HG03064 (cell line): ENCODE measurements at regions not wholly inside any gene's neighbourhood (a gene's known extent, or its start where the extent isn't known, plus 50 kb on each side); places are given as distances from the start of the nearest gene placed in this dataset.

ENCODE experiments used
- ATAC-seq: cut with Tn5 transposase; IDR thresholded peaks from one replicate; pipeline ENCODE4 v1.9.1; 2021; ENCODE audit warnings: low read depth; ENCODE audit not compliant: unreplicated experiment

- no peak for ATAC-seq
Observed at GRCh38 chr5:15266841-15267240, 233.1 kb upstream of the FBXL7 start.

DNA sequence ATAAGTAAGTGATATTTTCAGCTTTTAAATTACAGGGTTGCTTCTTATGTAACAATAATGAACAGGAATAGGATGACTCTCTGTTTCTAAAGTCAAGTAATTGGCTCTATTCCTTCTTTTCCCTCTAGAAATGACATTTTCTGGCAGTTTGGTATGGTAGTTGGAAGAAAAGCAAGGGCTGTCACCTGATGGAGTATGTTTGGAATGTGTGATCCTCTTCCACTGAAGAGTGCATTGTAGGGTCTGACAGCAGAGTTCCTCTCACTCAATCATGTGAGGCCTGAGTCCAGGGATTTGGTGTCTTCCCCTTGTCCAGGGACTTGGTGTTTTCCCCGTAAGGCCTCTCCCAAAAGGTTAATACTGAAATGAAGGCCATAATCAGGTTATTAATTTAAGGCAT is 233.8 kb upstream of the FBXL7 start:
- no peak for ATAC-seq

DNA sequence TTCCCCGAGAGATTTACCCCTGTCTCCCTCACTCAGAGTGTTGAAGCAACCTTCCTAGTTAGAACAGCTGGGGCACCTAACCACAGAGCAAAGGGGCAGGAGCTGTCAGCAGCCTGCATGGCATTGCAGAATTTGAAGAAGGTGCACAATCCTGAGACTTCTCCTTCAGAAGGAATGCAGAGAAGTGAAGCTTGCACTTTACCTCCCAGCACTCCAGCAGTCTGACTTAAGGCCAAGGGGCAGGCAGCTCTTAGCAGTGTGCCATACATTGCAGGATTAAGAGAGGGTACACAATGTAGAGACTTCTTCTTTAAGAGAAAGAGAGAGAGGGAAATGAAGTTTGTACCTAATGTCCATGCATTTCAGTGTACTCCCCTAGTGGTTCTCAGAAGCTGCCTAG is 236.0 kb upstream of the FBXL7 start:
- no peak for ATAC-seq

- ATAC-seq = no peak
Observed at GRCh38 chr5:15263406-15263805, 236.6 kb upstream of the FBXL7 start.

DNA sequence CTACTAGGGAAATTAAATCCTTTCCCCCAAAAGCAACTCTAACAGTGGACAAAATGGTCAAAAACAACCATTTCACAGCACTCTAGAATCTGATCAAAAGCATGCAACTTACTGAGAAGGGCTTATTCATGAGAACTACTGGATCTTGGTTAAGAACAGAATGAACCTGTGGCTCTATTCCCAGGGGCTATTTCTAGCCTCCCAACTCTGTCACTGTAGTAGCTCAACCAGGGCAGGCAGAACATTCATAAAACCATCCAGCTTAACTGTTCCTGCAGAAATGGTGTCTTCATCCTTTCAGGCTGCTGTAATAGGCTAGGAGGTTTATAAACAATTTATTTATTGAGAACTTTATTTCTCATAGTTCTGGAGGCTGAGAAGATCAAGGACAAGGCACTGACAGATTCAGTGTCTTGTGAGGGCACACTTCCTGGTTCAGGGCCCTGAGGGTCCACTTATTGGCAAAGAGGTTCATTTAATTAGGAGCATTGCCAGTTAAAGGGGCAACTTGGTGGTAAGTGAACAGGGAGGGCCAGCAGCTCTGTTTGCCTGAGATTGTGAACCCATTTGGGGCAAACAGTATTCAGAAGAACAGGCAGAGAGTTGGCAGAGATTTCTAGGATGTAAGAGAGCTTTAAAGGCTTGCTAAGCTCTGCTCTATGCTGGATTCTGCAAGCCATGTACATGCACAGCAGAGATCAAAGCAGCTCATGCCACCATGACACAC is 238.5 kb upstream of the FBXL7 start:
- ATAC-seq = no peak

DNA sequence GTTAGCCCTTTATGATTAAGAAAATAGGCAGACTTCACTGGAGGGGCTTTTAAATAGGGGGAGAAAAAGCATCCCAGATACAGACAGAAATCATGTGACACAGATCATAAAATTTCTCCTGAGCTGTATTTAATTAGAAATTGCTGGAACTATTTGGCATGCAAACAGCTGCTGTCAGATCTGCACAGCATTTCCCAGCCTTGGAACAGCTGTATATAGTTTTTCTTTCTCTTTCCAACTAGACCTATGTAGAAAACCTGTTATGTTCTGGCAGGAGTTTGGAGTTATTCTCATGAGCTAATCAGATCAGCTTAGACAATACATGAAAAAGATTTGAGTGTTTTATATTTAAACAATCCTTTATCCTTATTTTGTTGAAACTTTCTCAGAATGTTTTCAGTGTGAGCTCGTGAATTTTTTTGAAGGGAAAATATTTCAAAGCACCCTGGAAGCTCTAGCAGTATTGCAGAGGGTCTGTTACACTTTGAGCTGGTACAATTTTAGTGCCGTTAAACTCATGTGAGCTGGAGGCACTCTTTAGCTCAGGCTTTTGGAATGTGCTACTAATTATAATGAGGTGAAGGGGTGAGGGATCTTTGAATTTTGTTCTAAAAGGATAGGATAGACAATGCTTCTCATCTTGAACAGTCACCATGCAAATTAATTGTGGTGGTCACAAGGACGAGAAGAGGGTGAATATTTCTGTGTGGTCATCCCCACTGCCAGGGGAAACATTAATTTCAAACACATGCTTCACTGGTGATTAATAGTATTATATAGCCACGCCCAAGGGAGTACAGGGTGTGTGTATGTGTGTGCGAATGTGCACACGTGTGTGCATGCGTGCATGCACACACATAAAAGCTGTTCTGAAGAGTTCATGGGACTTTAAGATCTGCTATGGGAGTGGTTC is 239.4 kb upstream of the FBXL7 start:
- no peak for ATAC-seq

DNA sequence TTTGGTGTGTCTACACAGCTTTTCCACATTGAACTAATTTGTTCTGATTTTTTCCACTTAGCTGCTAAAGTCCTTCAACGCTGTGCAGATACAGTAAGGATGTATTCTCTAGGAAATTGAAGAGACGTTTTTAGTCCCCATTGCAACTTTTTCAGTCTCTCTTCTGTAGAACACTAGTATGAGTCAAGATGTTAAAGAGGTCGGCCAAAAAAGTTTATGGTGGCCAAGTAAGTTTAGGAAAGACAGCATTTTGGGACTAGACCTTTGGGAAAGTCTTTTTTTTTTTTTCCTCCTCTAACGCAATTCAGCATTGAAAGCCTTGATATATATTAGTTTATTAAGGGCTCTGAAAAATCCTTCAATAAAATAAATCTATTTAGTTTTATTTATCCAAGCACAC is 243.5 kb upstream of the FBXL7 start:
- ATAC-seq = no peak

GRCh38 chr5:15255576-15255975 is 244.4 kb upstream of the FBXL7 start:
- no peak for ATAC-seq

DNA sequence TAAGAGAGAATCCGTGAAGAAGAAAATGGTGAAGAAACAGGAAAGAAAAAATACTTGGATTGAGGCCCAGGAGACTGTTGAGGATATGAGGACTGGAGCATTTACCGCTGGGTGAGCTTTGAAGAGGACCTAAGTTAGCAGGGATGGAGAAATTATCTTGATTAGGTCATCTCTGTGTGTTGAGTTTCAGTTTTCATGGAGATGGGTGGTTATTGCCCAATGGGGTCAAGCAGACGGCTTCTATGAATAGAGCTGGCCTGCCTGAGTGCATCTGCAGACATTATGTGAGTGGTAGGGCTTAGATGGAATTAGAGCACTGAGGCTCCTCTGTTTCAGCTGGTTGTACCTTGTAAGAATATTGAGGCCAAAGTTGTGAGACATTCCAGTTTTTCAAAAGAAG is 245.4 kb upstream of the FBXL7 start:
- ATAC-seq = no peak

GRCh38 chr5:15252331-15252730 is 247.6 kb upstream of the FBXL7 start:
- no peak for ATAC-seq

- no peak for ATAC-seq
Observed at GRCh38 chr5:15249152-15249551, 250.8 kb upstream of the FBXL7 start.

GRCh38 chr5:15248731-15249130 is 251.2 kb upstream of the FBXL7 start:
- ATAC-seq = no peak

DNA sequence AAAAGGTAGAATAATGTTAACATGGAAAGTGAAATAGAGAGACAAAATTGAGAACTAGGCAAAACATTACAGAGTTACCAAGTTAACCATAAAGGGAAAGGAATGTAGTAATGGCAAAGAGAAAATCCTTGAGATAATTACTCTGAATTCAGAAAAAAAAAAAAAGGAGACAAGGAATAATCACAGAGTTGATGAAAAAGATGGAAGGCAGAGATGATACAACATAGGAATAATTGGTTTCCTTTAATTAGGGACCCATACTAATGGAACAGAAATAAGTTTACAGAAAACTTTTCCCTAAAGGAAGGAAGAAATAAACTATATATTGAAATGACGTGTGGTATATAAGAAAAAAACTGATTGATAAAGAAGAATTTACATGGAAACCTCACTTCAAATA is 254.1 kb upstream of the FBXL7 start:
- ATAC-seq = no peak

DNA sequence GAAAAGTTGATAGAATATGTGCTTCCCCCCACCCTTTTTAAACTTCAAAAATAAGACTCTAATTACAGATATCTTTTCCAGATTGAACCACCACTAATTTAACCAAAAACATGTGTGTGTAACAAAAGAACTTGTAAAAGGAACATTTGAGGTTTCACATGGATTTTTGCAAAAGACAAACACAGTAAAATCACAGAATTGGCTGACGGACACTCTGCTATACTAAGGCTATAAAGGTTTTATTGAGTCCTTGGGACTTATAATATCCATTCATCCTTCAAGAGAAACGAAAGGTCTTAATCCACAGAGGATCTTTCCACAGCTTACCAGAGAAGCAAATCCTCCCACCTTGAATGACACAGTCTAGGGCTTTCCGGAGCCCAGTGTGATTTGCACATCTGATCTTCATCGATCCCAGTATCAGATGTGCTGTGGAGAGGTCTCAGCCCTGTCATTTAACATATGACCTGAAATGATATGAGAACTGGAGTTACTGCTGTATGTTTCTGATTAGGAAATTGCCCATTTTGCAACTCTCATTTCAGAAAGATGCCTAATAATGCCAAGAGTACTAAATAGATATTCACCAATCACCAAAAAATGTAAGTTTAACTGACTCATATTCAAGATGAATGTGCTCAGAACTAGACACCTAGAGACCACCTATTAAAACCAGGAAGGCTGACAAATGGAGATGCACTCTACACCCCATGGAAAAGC is 256.5 kb upstream of the FBXL7 start:
- ATAC-seq = no peak

DNA sequence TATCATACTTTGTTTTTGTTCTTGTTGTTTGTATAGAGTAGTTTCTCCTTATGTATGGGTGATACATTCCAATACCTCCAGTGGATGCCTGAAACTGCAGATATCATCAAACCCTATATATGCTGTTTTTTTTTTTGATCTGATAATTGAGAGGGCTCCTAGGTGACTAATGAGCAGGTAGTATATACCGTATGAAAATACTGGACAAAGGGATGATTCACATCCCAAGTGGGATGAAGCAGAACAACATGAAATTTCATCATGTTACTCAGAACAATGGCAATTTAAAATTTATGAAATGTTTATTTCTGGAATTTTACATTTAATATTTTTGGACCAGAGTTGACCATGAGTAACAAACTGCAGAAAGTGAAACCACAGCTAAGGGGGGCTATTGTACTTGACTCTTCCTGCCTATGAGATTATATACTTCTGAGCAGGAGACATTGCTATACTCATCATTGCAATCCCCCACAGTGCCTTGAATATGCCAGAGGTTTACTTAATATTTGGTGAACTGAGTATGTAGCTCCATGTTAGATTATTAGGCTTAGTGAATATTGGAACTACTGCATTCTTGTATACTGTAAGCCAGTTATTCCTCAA is 258.7 kb upstream of the FBXL7 start:
- no peak for ATAC-seq

DNA sequence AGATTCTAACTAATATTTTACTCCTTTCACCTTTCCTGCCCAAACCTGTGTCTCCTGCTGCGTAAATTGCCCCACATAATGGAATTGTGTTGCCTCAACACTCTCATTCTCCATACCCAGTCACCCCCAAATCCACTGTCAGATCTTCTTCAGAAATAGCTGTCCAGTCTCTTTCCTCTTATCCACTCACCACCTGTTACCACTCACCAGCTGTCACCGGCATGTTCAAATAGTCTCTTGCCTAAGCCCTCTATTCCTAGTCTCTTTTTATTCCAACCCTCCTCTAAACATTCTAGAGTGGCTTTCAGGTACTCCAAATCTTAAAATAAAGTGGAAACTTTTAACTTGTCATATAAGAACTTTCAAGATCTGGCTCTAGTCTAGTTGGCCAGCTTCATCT is 262.0 kb upstream of the FBXL7 start:
- ATAC-seq = no peak

DNA sequence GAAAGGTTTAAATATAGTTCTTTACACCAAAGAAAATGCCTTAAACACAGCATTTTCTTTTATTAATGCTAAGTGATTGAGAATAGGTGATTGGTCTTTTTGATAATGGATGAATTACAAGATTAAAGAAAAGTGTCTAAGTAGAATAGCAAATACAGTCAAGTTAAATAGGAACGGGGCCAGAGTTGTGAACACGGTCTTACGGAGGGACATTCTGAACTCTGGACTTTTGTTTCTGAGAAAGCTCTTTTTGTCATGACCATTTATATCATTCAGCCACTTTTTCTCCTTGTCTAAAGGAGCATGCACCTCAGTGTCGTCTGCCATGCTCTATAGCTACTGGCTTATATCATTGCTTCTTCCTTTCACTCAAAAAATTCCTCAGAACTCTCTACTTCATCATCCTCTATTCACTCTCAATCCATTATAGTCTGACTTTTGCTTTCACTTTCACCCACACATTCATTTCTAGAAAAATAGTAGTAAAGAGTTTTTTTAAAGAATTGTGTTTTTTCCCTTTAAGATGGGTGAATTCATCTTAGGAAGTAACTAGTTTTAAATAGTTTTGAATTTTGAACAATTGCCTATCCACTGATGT is 263.0 kb upstream of the FBXL7 start:
- no peak for ATAC-seq

DNA sequence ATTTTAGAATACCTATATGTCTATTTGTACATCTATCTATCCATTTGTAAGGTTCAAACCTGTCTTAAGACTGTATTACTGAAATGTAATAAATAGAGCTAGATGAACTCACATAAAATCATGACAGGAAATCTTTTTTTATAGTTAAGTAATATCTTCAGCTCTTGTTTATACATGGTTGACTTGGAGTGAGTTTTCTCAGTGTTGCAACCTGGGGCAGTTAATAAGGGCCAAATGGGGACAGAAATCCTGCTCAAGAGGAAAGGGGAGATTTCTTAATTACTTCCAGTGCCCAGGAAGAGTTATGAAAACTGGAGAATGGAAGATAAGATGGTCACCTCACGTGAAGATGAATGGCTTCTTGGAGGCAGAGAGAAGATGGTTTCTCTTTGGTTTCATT is 265.1 kb upstream of the FBXL7 start:
- no peak for ATAC-seq

DNA sequence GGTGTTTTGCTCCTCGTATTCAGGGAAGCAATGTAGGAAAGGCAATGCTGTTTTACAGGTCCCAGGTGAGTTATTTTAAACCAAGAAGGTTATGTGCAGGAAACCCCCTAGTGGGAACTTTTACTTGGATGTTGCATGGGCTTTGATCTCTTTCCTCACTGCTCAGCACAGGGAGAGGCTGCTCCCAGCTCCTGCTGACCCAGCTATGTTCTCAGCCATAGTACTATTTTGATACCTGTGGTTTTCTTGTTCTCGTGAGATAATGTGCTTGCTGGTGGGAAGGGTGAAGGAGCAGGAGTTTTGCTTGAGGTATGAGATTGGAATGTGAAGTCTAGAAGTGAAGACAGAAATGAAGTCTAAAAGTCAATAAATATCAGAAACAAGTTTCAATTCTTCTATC is 265.6 kb upstream of the FBXL7 start:
- ATAC-seq = no peak

GRCh38 chr5:15233566-15233965 is 266.4 kb upstream of the FBXL7 start:
- no peak for ATAC-seq

GRCh38 chr5:15222156-15222555 is 277.8 kb upstream of the FBXL7 start:
- ATAC-seq = no peak
